GM23338 (cell line): ENCODE measurements at regions not wholly inside any gene's neighbourhood (a gene's known extent, or its start where the extent isn't known, plus 50 kb on each side); places are given as distances from the start of the nearest gene placed in this dataset.

Experiments used
- ATAC-seq: fragments of 200-7000 bp; cut with Tn5 transposase; 3 replicates; pipeline ENCODE4 v1.9.1; 2020
- DNase-seq: peaks from one replicate; pipeline ENCODE4 v3.0.0-alpha.2; 2015; ENCODE audit warnings: low spot score
- H2AFZ ChIP-seq: fragments of 200-600 bp; sonication (generic); 2 replicates; pipeline ENCODE4 v1.8.0; 2016; ENCODE audit warnings: antibody characterized with exemption, mild to moderate bottlenecking, moderate library complexity
- H3F3A ChIP-seq: fragments of 200-600 bp; sonication (generic); replicated peaks from 2 replicates; pipeline ENCODE4 v1.8.0; 2017; ENCODE audit warnings: antibody characterized with exemption, mixed run types, low read depth
- H3K27ac ChIP-seq: fragments of 200-600 bp; sonication (generic); 2 replicates; pipeline ENCODE4 v1.6.1; 2016; ENCODE audit warnings: low read depth
- H3K27me3 ChIP-seq: fragments of 200-600 bp; sonication (generic); 2 replicates; pipeline ENCODE4 v1.8.0; 2016; ENCODE audit warnings: mild to moderate bottlenecking, mixed run types, moderate library complexity; ENCODE audit not compliant: insufficient read depth
- H3K36me3 ChIP-seq: fragments of 200-600 bp; sonication (generic); 2 replicates; pipeline ENCODE4 v1.8.0; 2016; ENCODE audit warnings: mild to moderate bottlenecking; ENCODE audit not compliant: insufficient read depth
- H3K4me1 ChIP-seq: fragments of 200-600 bp; sonication (generic); 2 replicates; pipeline ENCODE4 v1.8.0; 2016; ENCODE audit warnings: mild to moderate bottlenecking, moderate library complexity; ENCODE audit not compliant: insufficient read depth
- H3K4me2 ChIP-seq: fragments of 200-600 bp; sonication (generic); 2 replicates; pipeline ENCODE4 v1.7.1; 2017; ENCODE audit warnings: mixed run types
- H3K4me3 ChIP-seq: fragments of 200-600 bp; sonication (generic); 2 replicates; pipeline ENCODE4 v1.6.1; 2016; ENCODE audit warnings: mixed run types
- H3K79me2 ChIP-seq: fragments of 200-600 bp; sonication (generic); replicated peaks from 2 replicates; pipeline ENCODE4 v1.8.0; 2017; ENCODE audit warnings: mild to moderate bottlenecking; ENCODE audit not compliant: insufficient read depth
- H3K9me2 ChIP-seq: fragments of 200-600 bp; sonication (generic); 2 replicates; pipeline ENCODE4 v1.8.0; 2017; ENCODE audit not compliant: insufficient read depth
- H4K20me1 ChIP-seq: fragments of 200-600 bp; sonication (generic); replicated peaks from 2 replicates; pipeline ENCODE4 v1.8.0; 2017; ENCODE audit warnings: mild to moderate bottlenecking; ENCODE audit not compliant: insufficient read depth
- H3K27ac Mint-ChIP-seq: 2 replicates; pipeline ENCODE4 v1.8.0; 2020; ENCODE audit warnings: inconsistent platforms, mild to moderate bottlenecking, moderate library complexity, mixed read lengths
- H3K27me3 Mint-ChIP-seq: 3 replicates; pipeline ENCODE4 v1.8.0; 2022; ENCODE audit warnings: low read depth, mild to moderate bottlenecking, moderate library complexity, mixed read lengths, inconsistent platforms; ENCODE audit not compliant: insufficient read depth, poor library complexity
- H3K36me3 Mint-ChIP-seq: 3 replicates; pipeline ENCODE4 v1.8.0; 2021; ENCODE audit warnings: low read depth, mild to moderate bottlenecking, inconsistent platforms, moderate library complexity, mixed read lengths
- H3K4me1 Mint-ChIP-seq: 3 replicates; pipeline ENCODE4 v1.8.0; 2020; ENCODE audit warnings: mild to moderate bottlenecking, inconsistent platforms, mixed read lengths
- H3K4me3 Mint-ChIP-seq: 3 replicates; pipeline ENCODE4 v1.8.0; 2021; ENCODE audit warnings: moderate library complexity, mild to moderate bottlenecking, inconsistent platforms, mixed read lengths
- H3K9me3 Mint-ChIP-seq: 3 replicates; pipeline ENCODE4 v1.8.0; 2020; ENCODE audit warnings: moderate library complexity, mild to moderate bottlenecking, inconsistent platforms, mixed read lengths
- NANOG ChIP-seq: IDR thresholded peaks from 2 replicates; pipeline ENCODE4 v1.6.1; 2016; ENCODE audit warnings: antibody characterized with exemption, borderline replicate concordance
- POLR2AphosphoS5 ChIP-seq: IDR thresholded peaks from 2 replicates; pipeline ENCODE4 v1.6.1; 2016; ENCODE audit warnings: antibody characterized with exemption, low read depth
- TF ChIP-seq, protein P1 (sequence below): IDR thresholded peaks from 2 replicates; pipeline ENCODE4 v1.6.1; 2016; ENCODE audit warnings: antibody characterized with exemption
- TF ChIP-seq, protein P2 (sequence below): IDR thresholded peaks from one replicate; pipeline ENCODE4 v1.6.1; 2018; ENCODE audit warnings: antibody characterized with exemption; ENCODE audit not compliant: unreplicated experiment
- TF ChIP-seq, protein P3 (sequence below): fragments of 250-450 bp; sonication (Bioruptor Pico); IDR thresholded peaks from 2 replicates; pipeline ENCODE4 v1.5.0; 2020; ENCODE audit warnings: mild to moderate bottlenecking, moderate library complexity
- TF ChIP-seq, protein P4 (sequence below), 2 experiments: fragments of 200-600 bp in 1 of 2; sonication (generic) in 1 of 2; conservative IDR thresholded peaks; 2 replicates each; pipeline versions ENCODE4 v1.5.1 to v1.6.1; 2016 to 2017; ENCODE audit warnings: antibody characterized with exemption in 2 of 2, low read depth in 2 of 2, mild to moderate bottlenecking in 2 of 2, moderate library complexity in 1 of 2

DNA sequence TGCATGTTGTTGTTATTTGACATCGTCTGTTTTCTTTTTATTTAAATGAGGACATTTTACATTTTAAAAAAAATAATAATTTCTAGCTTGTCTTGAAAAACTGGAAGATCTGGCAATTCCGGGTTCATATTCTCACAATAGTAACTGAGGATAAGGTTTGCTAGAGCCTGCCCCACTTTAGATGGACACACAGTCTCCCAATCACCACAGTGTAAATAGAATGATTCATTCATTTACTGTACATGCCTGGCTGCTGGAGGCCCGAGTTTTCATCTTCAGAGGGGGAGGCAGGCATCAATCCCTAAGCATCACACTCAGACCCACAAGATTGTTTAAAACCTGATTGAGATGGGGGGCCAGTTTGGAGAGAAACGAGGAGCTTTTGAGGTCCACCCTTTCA is 2039.7 kb upstream of the WWC1 start (continued):
- TF ChIP-seq, protein P1, sequence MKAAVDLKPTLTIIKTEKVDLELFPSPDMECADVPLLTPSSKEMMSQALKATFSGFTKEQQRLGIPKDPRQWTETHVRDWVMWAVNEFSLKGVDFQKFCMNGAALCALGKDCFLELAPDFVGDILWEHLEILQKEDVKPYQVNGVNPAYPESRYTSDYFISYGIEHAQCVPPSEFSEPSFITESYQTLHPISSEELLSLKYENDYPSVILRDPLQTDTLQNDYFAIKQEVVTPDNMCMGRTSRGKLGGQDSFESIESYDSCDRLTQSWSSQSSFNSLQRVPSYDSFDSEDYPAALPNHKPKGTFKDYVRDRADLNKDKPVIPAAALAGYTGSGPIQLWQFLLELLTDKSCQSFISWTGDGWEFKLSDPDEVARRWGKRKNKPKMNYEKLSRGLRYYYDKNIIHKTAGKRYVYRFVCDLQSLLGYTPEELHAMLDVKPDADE, result no peak
- TF ChIP-seq, protein P2, sequence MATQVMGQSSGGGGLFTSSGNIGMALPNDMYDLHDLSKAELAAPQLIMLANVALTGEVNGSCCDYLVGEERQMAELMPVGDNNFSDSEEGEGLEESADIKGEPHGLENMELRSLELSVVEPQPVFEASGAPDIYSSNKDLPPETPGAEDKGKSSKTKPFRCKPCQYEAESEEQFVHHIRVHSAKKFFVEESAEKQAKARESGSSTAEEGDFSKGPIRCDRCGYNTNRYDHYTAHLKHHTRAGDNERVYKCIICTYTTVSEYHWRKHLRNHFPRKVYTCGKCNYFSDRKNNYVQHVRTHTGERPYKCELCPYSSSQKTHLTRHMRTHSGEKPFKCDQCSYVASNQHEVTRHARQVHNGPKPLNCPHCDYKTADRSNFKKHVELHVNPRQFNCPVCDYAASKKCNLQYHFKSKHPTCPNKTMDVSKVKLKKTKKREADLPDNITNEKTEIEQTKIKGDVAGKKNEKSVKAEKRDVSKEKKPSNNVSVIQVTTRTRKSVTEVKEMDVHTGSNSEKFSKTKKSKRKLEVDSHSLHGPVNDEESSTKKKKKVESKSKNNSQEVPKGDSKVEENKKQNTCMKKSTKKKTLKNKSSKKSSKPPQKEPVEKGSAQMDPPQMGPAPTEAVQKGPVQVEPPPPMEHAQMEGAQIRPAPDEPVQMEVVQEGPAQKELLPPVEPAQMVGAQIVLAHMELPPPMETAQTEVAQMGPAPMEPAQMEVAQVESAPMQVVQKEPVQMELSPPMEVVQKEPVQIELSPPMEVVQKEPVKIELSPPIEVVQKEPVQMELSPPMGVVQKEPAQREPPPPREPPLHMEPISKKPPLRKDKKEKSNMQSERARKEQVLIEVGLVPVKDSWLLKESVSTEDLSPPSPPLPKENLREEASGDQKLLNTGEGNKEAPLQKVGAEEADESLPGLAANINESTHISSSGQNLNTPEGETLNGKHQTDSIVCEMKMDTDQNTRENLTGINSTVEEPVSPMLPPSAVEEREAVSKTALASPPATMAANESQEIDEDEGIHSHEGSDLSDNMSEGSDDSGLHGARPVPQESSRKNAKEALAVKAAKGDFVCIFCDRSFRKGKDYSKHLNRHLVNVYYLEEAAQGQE, result no peak
- TF ChIP-seq, protein P3, sequence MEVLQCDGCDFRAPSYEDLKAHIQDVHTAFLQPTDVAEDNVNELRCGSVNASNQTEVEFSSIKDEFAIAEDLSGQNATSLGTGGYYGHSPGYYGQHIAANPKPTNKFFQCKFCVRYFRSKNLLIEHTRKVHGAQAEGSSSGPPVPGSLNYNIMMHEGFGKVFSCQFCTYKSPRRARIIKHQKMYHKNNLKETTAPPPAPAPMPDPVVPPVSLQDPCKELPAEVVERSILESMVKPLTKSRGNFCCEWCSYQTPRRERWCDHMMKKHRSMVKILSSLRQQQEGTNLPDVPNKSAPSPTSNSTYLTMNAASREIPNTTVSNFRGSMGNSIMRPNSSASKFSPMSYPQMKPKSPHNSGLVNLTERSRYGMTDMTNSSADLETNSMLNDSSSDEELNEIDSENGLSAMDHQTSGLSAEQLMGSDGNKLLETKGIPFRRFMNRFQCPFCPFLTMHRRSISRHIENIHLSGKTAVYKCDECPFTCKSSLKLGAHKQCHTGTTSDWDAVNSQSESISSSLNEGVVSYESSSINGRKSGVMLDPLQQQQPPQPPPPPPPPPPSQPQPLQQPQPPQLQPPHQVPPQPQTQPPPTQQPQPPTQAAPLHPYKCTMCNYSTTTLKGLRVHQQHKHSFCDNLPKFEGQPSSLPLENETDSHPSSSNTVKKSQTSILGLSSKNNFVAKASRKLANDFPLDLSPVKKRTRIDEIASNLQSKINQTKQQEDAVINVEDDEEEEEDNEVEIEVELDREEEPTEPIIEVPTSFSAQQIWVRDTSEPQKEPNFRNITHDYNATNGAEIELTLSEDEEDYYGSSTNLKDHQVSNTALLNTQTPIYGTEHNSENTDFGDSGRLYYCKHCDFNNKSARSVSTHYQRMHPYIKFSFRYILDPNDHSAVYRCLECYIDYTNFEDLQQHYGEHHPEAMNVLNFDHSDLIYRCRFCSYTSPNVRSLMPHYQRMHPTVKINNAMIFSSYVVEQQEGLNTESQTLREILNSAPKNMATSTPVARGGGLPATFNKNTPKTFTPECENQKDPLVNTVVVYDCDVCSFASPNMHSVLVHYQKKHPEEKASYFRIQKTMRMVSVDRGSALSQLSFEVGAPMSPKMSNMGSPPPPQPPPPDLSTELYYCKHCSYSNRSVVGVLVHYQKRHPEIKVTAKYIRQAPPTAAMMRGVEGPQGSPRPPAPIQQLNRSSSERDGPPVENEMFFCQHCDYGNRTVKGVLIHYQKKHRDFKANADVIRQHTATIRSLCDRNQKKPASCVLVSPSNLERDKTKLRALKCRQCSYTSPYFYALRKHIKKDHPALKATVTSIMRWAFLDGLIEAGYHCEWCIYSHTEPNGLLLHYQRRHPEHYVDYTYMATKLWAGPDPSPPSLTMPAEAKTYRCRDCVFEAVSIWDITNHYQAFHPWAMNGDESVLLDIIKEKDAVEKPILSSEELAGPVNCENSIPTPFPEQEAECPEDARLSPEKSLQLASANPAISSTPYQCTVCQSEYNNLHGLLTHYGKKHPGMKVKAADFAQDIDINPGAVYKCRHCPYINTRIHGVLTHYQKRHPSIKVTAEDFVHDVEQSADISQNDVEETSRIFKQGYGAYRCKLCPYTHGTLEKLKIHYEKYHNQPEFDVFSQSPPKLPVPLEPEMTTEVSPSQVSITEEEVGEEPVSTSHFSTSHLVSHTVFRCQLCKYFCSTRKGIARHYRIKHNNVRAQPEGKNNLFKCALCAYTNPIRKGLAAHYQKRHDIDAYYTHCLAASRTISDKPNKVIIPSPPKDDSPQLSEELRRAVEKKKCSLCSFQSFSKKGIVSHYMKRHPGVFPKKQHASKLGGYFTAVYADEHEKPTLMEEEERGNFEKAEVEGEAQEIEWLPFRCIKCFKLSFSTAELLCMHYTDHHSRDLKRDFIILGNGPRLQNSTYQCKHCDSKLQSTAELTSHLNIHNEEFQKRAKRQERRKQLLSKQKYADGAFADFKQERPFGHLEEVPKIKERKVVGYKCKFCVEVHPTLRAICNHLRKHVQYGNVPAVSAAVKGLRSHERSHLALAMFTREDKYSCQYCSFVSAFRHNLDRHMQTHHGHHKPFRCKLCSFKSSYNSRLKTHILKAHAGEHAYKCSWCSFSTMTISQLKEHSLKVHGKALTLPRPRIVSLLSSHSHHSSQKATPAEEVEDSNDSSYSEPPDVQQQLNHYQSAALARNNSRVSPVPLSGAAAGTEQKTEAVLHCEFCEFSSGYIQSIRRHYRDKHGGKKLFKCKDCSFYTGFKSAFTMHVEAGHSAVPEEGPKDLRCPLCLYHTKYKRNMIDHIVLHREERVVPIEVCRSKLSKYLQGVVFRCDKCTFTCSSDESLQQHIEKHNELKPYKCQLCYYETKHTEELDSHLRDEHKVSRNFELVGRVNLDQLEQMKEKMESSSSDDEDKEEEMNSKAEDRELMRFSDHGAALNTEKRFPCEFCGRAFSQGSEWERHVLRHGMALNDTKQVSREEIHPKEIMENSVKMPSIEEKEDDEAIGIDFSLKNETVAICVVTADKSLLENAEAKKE (CRISPR knock-in tag), result no peak

DNA sequence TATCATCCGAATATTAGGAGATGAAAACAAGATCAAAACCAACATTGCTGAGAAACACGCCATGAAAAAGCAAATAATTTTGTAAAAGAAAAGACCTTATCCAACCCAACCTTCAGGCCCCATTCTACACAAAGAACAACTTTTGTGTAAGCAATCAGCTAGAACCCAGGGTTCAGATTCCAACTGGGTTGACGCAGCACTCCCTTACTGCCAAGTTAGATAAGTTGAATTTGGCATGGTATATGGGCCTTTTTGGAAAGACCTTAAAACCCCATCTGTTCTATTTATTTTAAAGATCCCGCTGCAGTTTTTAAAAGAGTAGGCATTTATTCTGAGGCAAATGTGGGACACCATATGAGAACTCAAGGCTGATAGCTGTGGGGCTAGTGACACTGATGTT is 2033.8 kb upstream of the WWC1 start:
- no peaks in the 10 kb centered on the region for H3K79me2 ChIP-seq
- no peak overlapping the region for H3K4me2 ChIP-seq
- no peak overlapping the region for H2AFZ ChIP-seq
- Mint-ChIP-seq H3K4me3 (no peak overlapping the region), H3K36me3 (no peaks in the 10 kb centered on the region), H3K27ac (no peak overlapping the region), H3K27me3 (no peaks in the 10 kb centered on the region), H3K4me1 (no peaks in the 10 kb centered on the region), H3K9me3 (no peaks in the 10 kb centered on the region)
- no peak overlapping the region for H3K4me3 ChIP-seq
- no peaks in the 10 kb centered on the region for H4K20me1 ChIP-seq
- no peak for ATAC-seq
- H3K36me3 ChIP-seq, result no peaks in the 10 kb centered on the region
- TF ChIP-seq, protein P4, sequence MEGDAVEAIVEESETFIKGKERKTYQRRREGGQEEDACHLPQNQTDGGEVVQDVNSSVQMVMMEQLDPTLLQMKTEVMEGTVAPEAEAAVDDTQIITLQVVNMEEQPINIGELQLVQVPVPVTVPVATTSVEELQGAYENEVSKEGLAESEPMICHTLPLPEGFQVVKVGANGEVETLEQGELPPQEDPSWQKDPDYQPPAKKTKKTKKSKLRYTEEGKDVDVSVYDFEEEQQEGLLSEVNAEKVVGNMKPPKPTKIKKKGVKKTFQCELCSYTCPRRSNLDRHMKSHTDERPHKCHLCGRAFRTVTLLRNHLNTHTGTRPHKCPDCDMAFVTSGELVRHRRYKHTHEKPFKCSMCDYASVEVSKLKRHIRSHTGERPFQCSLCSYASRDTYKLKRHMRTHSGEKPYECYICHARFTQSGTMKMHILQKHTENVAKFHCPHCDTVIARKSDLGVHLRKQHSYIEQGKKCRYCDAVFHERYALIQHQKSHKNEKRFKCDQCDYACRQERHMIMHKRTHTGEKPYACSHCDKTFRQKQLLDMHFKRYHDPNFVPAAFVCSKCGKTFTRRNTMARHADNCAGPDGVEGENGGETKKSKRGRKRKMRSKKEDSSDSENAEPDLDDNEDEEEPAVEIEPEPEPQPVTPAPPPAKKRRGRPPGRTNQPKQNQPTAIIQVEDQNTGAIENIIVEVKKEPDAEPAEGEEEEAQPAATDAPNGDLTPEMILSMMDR (conservative IDR thresholded peaks at IDR 0.05; ENCODE audit: low read depth in 2 of 2), result no peak
- TF ChIP-seq NANOG (no peak), POLR2AphosphoS5 (no peak)
- no peaks in the 10 kb centered on the region for H3K27me3 ChIP-seq
- no peaks in the 10 kb centered on the region for H3F3A ChIP-seq
- no peak overlapping the region for H3K27ac ChIP-seq
- peaks cover 11% of the 10 kb centered on the region; the same call in 1 of the 2 replicates for H3K9me2 ChIP-seq
- H3K4me1 ChIP-seq, result no peaks in the 10 kb centered on the region
- no peak for DNase-seq
